ENCODE measurements at regions not wholly inside any gene's neighbourhood (a gene's known extent, or its start where the extent isn't known, plus 50 kb on each side); places are given as distances from the start of the nearest gene placed in this dataset.

- DNase-seq (ENCODE audit: low read depth) = peak; percentile 25
These were observed 600.8 kb upstream of the CXADR start for GRCh38 chr21:16912075-16912474.

DNA sequence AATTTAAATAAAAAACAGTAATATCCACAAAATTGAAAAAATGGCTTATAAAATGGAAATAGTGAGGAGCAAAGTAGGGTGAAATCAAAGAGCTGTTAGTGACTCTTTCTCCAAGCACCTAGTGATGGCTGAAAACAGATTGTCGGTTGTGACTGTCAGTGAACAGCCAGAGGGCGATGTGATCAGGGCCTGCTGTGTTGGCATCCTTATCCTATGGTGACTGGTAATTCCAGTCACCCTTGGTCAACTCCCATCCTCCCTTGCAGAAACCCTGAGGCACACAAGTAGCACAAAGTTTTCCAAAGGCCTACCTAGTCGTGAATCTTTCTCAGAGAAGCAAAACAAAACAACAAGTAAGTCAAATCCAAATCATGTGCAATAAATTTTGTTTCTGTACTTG is 599.8 kb upstream of the CXADR start:
- no peak for DNase-seq (ENCODE audit: low read depth)

DNA sequence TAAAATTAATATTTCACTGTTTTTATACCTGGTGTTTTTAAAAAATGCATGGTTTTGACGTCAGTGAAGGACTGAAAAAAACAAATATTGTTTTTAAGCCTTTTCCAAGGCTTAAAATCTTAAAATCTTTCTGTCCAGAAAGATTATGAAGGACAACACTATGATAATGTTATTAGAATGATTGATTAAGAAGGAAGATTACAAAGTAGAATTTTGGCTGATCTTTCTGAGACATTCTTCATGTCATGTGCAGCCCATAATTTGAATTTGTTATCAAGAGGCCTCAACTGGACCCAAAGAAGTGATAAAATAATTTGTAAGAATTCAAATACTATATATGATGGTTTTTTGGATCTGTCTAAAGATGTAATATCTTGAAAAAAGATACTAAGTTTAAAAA is 584.4 kb upstream of the CXADR start:
- no peak for DNase-seq (ENCODE audit: low read depth)

GRCh38 chr21:16932314-16932713 is 580.5 kb upstream of the CXADR start:
- DNase-seq (ENCODE audit: low read depth) = no peak

DNA sequence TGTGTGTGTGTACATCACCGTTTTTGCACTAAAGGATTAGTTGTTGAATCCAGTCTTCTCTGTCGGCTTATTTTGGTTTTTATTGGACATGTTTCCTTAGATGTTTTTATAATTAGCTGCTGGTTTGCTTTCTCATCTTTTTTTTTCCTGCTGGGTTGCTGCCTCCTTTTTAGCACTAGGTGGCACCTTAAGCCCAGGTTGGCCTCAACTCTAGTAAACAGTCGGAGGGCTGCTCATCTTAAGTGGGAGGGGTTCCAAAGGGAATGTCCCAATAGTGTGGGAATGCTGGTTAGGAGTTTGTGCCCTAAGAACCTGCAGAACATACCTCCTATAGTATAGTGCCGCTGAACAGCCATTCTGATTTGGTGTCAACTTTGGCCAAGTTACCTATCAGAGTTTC is 570.1 kb upstream of the CXADR start:
- no peak for DNase-seq (ENCODE audit: low read depth)

DNA sequence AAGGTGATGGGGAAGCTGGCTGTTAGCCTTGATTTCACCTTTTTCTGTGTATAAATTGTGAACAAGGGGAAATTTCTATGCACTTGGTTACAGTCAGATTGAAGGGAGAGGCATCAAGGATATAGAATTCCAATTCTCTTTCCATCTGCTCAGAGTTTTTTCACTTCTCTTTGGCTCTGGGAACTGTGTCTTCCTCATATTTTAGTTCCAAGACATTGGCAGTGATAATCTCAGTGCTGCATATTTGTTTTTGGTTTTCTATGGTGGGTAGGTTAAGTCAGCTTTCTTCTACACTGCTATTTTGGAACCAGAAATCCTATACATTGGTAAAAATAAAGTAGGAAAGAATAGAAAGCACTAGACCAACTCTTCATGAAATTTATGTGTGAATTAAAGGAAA is 569.6 kb upstream of the CXADR start:
- no peak for DNase-seq (ENCODE audit: low read depth)

- DNase-seq (ENCODE audit: low read depth) = no peak
These were observed 567.3 kb upstream of the CXADR start for GRCh38 chr21:16945580-16945979.

DNA sequence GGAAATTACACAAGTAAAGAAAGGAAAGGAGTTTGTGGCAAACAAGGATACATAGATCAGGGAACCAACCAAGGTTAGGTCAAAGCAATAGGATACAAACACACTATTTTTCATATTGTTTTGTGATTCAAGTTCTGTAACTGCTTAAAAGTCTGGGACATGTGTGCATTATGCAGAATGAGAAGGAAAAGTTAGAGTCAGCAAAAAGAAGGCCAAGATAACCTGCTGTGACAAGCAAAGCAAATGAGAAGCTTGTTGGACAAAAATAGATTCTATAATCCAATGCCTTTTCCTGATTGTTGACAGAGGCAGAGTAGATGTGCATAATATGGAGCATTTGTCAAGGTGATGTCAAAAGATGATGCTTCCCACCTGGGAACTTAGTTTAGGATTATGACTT is 556.0 kb upstream of the CXADR start:
- no peak for DNase-seq (ENCODE audit: low read depth)

- DNase-seq (ENCODE audit: low read depth) = no peak
These were observed 547.4 kb upstream of the CXADR start for GRCh38 chr21:16965424-16965823.

DNA sequence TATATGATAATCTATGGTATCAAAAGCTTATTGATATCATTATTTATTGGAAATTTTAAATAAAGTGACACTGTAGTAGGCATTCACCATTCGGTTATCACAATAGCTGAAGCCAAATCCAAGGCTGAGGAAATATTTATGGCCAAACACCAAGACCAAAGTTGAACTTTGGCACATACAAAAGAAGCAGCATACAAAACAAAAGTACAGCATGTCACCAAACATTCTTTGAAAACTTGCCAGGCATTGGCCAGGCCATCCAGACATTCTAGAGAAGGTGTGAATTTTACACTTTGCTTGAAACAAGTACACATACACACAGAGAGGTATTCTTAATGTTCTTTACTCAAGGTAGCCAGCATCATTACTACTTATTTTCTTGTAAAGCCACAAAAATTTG is 544.4 kb upstream of the CXADR start:
- DNase-seq (ENCODE audit: low read depth) = no peak

DNA sequence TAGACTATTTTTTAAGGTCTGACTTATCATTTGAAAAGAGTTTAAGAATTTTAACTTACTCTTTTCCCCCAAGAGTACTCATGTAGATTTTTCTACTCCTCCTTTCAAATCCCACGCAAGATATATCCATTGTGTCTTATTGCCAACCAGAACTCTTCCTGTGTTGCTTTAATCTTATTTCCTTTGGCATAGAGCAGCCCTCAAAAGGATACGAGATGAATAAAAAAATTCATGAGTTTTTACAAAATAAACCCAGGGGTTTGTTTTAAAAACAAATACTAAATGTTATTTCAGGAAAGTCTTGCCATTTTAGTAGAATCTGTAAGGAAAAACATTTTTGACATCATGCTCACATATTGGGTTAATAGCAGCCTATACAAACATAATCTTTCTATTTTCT is 543.2 kb upstream of the CXADR start:
- DNase-seq (ENCODE audit: low read depth) = no peak

- DNase-seq (ENCODE audit: low read depth) = no peak
These were observed 538.8 kb upstream of the CXADR start for GRCh38 chr21:16974060-16974459.

GRCh38 chr21:16976193-16976592 is 536.6 kb upstream of the CXADR start:
- DNase-seq (ENCODE audit: low read depth) = no peak

DNA sequence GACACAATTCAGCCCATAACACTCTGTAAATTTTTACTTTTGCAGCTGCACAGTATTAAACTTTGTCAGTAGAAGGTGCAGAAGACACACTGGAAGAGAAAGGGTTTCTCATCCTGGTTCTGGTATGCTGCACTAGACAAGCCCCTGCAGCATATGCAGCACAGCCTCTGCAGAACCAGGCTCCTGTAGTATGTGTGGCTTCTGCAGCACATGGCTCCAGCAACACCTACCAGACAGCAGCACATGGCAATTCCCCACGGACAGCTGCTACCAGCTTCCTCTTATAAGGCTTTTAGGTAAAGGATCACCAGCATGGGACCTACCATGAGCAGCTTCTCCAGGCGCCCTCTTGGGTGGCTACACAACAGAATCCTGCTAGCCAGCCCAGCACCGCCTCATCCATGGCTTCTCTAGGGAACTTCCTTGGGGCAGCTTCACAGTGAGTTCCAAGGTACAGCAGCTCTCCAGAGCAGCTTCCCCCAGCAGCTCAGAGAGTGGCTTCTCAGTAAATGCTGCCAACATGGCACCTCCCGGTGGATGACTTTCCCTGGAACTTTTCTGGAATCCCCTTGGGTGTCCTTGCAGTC is 534.4 kb upstream of the CXADR start:
- no peak for DNase-seq (ENCODE audit: low read depth)

DNA sequence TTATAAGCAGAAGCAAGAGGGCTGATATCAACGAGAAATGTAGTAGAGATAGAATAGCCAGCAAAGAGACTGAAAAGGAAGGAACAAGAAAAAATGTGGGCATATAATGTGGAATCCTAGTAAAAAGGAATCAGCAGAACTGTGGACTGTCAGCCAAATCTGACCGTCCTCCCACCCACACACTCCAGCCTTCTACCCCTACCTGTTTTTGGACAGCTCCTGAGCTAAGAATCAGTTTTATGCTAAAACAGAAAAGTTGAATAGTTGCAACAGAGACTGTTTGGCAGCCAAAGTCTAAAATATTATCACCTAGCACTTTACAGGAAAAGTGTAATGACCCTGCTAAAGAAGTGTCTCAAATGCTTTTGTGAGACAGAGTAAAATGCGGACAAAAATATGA is 533.3 kb upstream of the CXADR start:
- DNase-seq (ENCODE audit: low read depth) = no peak

- DNase-seq (ENCODE audit: low read depth) = no peak
These were observed 529.4 kb upstream of the CXADR start for GRCh38 chr21:16983420-16983819.

DNA sequence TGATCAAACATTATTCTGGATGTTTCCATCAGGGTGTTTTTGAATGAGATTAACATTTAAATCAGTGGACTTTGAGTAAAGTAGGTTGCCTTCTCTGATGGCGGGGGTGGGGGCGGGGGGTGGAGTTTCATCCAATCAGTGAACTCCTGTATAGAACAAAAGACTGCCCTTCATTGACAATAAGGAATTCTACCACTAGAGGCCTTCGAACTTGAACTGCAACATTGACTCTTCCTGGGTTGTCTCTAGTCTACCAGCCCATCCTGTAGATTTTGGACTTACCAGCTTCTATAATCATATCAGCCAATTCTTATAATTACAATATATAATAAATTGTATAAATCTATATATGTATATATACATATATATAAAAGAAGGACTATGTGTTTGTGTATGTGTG is 520.4 kb upstream of the CXADR start:
- DNase-seq (ENCODE audit: low read depth) = no peak

GRCh38 chr21:16993416-16994038 is 519.3 kb upstream of the CXADR start:
- no peak for DNase-seq (ENCODE audit: low read depth)

GRCh38 chr21:17002594-17003257 is 510.1 kb upstream of the CXADR start:
- no peak for DNase-seq (ENCODE audit: low read depth)

GRCh38 chr21:17003258-17003615 is 509.6 kb upstream of the CXADR start:
- peak; percentile 14 for DNase-seq (ENCODE audit: low read depth)

DNA sequence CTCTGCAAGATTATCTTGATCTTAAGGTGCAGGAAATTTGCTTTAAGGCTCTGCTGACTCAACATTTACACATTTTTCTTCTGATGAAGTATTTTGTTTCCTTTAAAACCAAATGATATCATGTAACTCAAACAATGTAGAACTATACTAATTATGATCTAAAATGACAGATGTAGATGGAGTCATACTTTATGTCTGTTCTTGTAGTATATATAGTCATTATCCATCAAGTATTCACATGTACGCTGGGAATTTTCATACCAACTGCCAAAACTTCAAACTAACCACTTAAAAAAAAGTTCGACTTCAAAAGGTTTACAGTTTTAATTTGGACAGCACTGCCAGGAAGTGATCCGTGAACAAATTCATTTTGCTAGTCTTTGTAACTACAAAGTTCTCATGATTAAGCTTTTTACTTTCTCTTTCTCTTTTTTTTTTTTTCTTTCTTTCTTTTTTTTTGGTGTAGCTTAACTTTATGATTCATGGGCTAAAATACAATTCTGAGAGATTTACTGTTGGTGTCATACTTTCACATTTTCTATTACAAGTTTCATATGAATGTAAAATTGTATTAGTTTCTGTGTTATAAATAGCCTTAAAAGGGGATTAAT is 509.0 kb upstream of the CXADR start:
- DNase-seq (ENCODE audit: low read depth) = no peak

DNA sequence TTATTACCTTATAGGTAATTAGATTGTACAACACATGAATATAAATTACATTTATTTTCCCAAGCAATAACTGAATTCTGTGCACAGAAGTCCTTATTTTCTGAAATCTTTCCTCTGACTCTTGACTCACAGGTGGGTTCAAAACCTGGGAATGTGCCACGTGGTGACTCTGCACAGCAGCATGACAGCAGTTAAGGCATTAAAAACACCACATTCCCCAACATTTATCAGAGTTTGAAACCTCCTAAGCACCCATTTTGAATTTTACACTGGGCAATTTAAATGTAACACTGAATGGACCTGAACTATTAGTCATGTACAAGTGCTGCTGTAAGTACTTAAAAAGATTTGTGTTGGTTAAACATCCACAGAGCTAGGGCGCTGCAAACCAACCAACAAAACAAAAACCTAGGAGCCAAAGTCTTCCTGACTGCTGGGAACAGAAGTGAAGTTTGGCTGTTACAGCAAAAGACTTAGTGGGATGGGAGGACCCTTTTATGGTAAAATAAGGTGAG is 480.6 kb upstream of the CXADR start:
- no peak for DNase-seq (ENCODE audit: low read depth)

DNA sequence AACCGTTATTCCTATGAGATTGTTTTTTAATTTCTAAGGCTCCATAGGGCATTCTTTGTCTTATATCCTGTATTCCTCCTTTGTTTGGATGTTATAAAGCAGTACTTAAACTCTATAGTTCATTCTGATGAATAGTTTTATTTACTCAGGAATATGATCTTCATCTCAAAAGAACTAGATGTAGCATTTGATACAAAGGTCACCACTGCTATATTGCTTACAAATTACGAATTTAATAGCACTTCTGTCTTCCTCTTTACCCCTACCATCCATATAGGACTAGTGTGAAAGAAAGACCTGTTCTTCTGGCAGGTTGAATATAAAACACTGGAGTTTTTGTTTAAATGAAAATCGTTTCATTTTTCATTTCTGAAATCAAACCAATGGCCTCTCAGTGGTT is 468.1 kb upstream of the CXADR start:
- no peak for DNase-seq (ENCODE audit: low read depth)

Data from GM04504 (cell line).